A673 (cell line): ENCODE measurements at regions not wholly inside any gene's neighbourhood (a gene's known extent, or its start where the extent isn't known, plus 50 kb on each side); places are given as distances from the start of the nearest gene placed in this dataset.

ENCODE experiments used
- CTCF ChIP-seq: fragments of 300-800, 200-600 bp; sonication (generic); conservative IDR thresholded peaks from 2 replicates; pipeline ENCODE4 v1.5.1; 2017; ENCODE audit warnings: low read depth, mild to moderate bottlenecking, antibody characterized with exemption, low read length, moderate library complexity, mixed read lengths
- EZH2 ChIP-seq: fragments of 200-600 bp; sonication (generic); IDR thresholded peaks from 2 replicates; pipeline ENCODE4 v1.6.1; 2017; ENCODE audit warnings: borderline replicate concordance, low read depth, mild to moderate bottlenecking, mixed read lengths, antibody characterized with exemption, low read length; ENCODE audit not compliant: poor library complexity, severe bottlenecking

DNA sequence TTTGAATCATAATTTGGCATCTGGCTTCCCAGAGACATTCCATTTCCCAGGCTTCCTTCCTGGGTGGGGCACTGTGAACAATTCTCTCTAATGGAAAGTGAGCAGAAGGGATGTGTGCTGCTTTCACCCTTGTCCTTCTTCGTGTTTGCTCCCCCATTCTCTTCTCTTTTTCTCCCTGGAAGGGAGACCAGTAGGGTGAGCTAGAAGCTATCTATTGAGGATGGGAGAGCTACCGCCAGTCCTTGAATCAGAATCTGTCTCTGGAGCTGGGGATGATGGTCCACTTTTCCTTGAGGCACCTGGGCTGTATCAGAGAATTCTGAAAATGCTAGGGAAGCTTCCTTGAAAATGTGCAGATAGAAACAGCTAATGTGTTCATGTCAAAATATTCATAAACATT lies 453.9 kb downstream of the WDR72 start:
- no peak for TF ChIP-seq CTCF
- no peak for TF ChIP-seq EZH2
